Activated B cell treated with CpG ODN at 0.5 μM for 24 hours (primary cell): ENCODE measurements at regions not wholly inside any gene's neighbourhood (a gene's known extent, or its start where the extent isn't known, plus 50 kb on each side); places are given as distances from the start of the nearest gene placed in this dataset.

Experiments used
- ATAC-seq: fragments of 200-7000 bp; cut with Tn5 transposase; one replicate; pipeline ENCODE4 v1.10.0; 2021; ENCODE audit warnings: low read depth, mild to moderate bottlenecking, moderate library complexity
- CTCF ChIA-PET: fragments of 350-600 bp; sonication (Branson Sonifier 250); formaldehyde crosslinking; loops from one replicate; lab custom pipeline; 2021; ENCODE audit warnings: antibody characterized with exemption; lab: Charles Lee
- POLR2A ChIA-PET: fragments of 350-600 bp; sonication (Branson Sonifier 250); formaldehyde crosslinking; loops from one replicate; lab custom pipeline; 2021; ENCODE audit warnings: antibody characterized with exemption; lab: Charles Lee
- DNase-seq: peaks from one replicate; pipeline ENCODE4 v3.0.0; 2022
- H3K27ac Mint-ChIP-seq: one replicate; pipeline ENCODE4 v1.8.0; 2020; ENCODE audit warnings: mixed read lengths
- H3K27me3 Mint-ChIP-seq: one replicate; pipeline ENCODE4 v1.8.0; 2021; ENCODE audit warnings: mixed read lengths
- H3K36me3 Mint-ChIP-seq: one replicate; pipeline ENCODE4 v1.8.0; 2021; ENCODE audit warnings: low read depth, mixed read lengths
- H3K4me1 Mint-ChIP-seq: one replicate; pipeline ENCODE4 v1.8.0; 2021; ENCODE audit warnings: mixed read lengths
- H3K4me3 Mint-ChIP-seq: one replicate; pipeline ENCODE4 v1.8.0; 2020; ENCODE audit warnings: mild to moderate bottlenecking, mixed read lengths
- H3K9me3 Mint-ChIP-seq: one replicate; pipeline ENCODE4 v1.8.0; 2020; ENCODE audit warnings: mixed read lengths
- CTCF ChIP-seq: fragments of 200-600 bp; IDR thresholded peaks from one replicate; pipeline ENCODE4 v1.8.0; 2022; ENCODE audit warnings: antibody characterized with exemption, mild to moderate bottlenecking
- intact Hi-C: fragments of 100-400 bp; cut with micrococcal nuclease; formaldehyde crosslinking; loops from one replicate; pipeline ENCODE4 v1.15.1; 2024

- no peak for TF ChIP-seq CTCF
- H3K27ac Mint-ChIP-seq = no peak overlapping the region
- DNase-seq (no peak), ATAC-seq (no peak)
- ChIA-PET POLR2A (no interaction called here), CTCF (interaction anchor here (0.6 kb wide), 1 partner anchor 418 kb away, joined by 3 read pairs; no protein-coding TSS in a partner anchor)
- H3K9me3 Mint-ChIP-seq = no peaks in the 10 kb centered on the region
- no peaks in the 10 kb centered on the region for H3K4me1 Mint-ChIP-seq
- intact Hi-C loops = no loop called here
- no peaks in the 10 kb centered on the region for H3K36me3 Mint-ChIP-seq
- no peak overlapping the region for H3K4me3 Mint-ChIP-seq
- no peaks in the 10 kb centered on the region for H3K27me3 Mint-ChIP-seq
These were observed 281.7 kb upstream of the PRDM1 start for GRCh38 chr6:105804424-105804823.

- Mint-ChIP-seq H3K27me3 (no peaks in the 10 kb centered on the region), H3K4me3 (no peak overlapping the region), H3K27ac (no peak overlapping the region), H3K36me3 (no peaks in the 10 kb centered on the region), H3K9me3 (no peaks in the 10 kb centered on the region), H3K4me1 (no peaks in the 10 kb centered on the region)
- ChIA-PET POLR2A (no interaction called here), CTCF (interaction anchor here (0.6 kb wide), 1 partner anchor 419 kb away, joined by 3 read pairs; no protein-coding TSS in a partner anchor)
- ATAC-seq (no peak), DNase-seq (no peak)
- intact Hi-C loops = no loop called here
- TF ChIP-seq CTCF = no peak
These were observed 282.1 kb upstream of the PRDM1 start for GRCh38 chr6:105804000-105804399.

GRCh38 chr6:105803442-105803841, 282.7 kb upstream of the PRDM1 start:
- POLR2A ChIA-PET = no interaction called here
- H3K4me3 Mint-ChIP-seq = no peak overlapping the region

GRCh38 chr6:105802703-105803102, 283.4 kb upstream of the PRDM1 start:
- Mint-ChIP-seq H3K27ac (no peak overlapping the region), H3K4me1 (no peaks in the 10 kb centered on the region), H3K27me3 (no peaks in the 10 kb centered on the region), H3K4me3 (no peak overlapping the region), H3K36me3 (no peaks in the 10 kb centered on the region), H3K9me3 (no peaks in the 10 kb centered on the region)
- DNase-seq (no peak), ATAC-seq (no peak)
- ChIA-PET CTCF (no interaction called here), POLR2A (no interaction called here)
- intact Hi-C loops = no loop called here
- no peak for TF ChIP-seq CTCF

More at GRCh38 chr6:105803442-105803841, 282.7 kb upstream of the PRDM1 start:
- Mint-ChIP-seq H3K4me1 (no peaks in the 10 kb centered on the region), H3K36me3 (no peaks in the 10 kb centered on the region), H3K27ac (no peak overlapping the region), H3K27me3 (no peaks in the 10 kb centered on the region), H3K9me3 (no peaks in the 10 kb centered on the region)
- intact Hi-C loops = no loop called here
- no peak for TF ChIP-seq CTCF
- no peak for ATAC-seq
- CTCF ChIA-PET = no interaction called here
- no peak for DNase-seq

GRCh38 chr6:105800871-105801270, 285.3 kb upstream of the PRDM1 start:
- H3K4me3 Mint-ChIP-seq = no peak overlapping the region

More at GRCh38 chr6:105800871-105801270, 285.3 kb upstream of the PRDM1 start:
- Mint-ChIP-seq H3K9me3 (no peaks in the 10 kb centered on the region), H3K27ac (no peak overlapping the region), H3K36me3 (no peaks in the 10 kb centered on the region), H3K4me1 (no peaks in the 10 kb centered on the region), H3K27me3 (no peaks in the 10 kb centered on the region)
- no peak for TF ChIP-seq CTCF
- intact Hi-C loops = no loop called here
- no peak for DNase-seq
- ChIA-PET POLR2A (no interaction called here), CTCF (no interaction called here)
- ATAC-seq = no peak
